RWPE2 (cell line): ENCODE measurements at regions not wholly inside any gene's neighbourhood (a gene's known extent, or its start where the extent isn't known, plus 50 kb on each side); places are given as distances from the start of the nearest gene placed in this dataset.
A peak's percentile ranks its signal among the peaks of the same experiment; 100 is the strongest.
"Not testable (repeated sequence)": the region's sequence is repeated elsewhere in the genome, so short reads cannot be mapped to it uniquely, and the experiment has no call there.

ENCODE experiments used
- ATAC-seq: fragments of 200-7000 bp; cut with Tn5 transposase; 3 replicates; pipeline ENCODE4 v1.9.1; 2021; ENCODE audit warnings: low read depth
- DNase-seq: peaks from one replicate; pipeline ENCODE4 v3.0.0-alpha.2; 2020; ENCODE audit warnings: low spot score
- H3K27ac ChIP-seq: fragments of 450-650 bp; 2 replicates; pipeline ENCODE4 v1.5.1; 2017; ENCODE audit warnings: mild to moderate bottlenecking; ENCODE audit not compliant: poor library complexity, severe bottlenecking
- H3K27me3 ChIP-seq: fragments of 250-450 bp; sonication (Bioruptor Pico); 2 replicates; pipeline ENCODE4 v1.5.1; 2021; ENCODE audit warnings: mild to moderate bottlenecking, moderate library complexity; ENCODE audit not compliant: insufficient read depth, poor library complexity, severe bottlenecking
- H3K36me3 ChIP-seq: fragments of 250-450 bp; sonication (Bioruptor Pico); 2 replicates; pipeline ENCODE4 v1.5.1; 2020; ENCODE audit warnings: low read depth, mild to moderate bottlenecking, moderate library complexity
- H3K4me1 ChIP-seq: fragments of 250-450 bp; sonication (Bioruptor Pico); 2 replicates; pipeline ENCODE4 v1.5.1; 2021; ENCODE audit warnings: mild to moderate bottlenecking, moderate library complexity; ENCODE audit not compliant: insufficient read depth, poor library complexity, severe bottlenecking
- H3K4me3 ChIP-seq: fragments of 250-450 bp; sonication (Bioruptor Pico); 2 replicates; pipeline ENCODE4 v1.5.1; 2021; ENCODE audit warnings: mild to moderate bottlenecking, moderate library complexity; ENCODE audit not compliant: severe bottlenecking
- H3K9me3 ChIP-seq: fragments of 250-450 bp; sonication (Bioruptor Pico); 2 replicates; pipeline ENCODE4 v1.5.1; 2021; ENCODE audit warnings: mild to moderate bottlenecking, moderate library complexity; ENCODE audit not compliant: severe bottlenecking

DNA sequence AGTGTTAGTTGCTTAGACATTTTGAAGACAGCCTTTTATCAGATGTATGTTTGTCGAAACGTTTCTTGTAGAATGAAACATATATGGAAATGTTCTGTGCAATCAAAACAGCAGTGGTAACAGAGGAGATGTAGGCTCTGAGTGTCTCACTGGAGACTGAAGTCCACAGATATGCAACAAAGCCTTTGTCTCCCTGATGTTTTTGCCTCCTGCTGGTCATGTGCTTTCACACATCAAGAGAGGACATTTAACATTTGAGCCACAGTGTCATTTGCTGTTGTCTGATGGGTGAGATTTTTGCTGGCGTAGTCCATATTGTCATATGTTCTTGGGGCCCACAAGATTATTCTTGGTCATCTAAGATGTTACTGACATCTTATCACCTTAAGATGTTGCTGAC, 101.7 kb downstream of the POTEH start:
- not testable (repeated sequence) for H3K9me3 ChIP-seq, H3K4me1 ChIP-seq, H3K4me3 ChIP-seq, DNase-seq, H3K36me3 ChIP-seq, H3K27me3 ChIP-seq, ATAC-seq, H3K27ac ChIP-seq

DNA sequence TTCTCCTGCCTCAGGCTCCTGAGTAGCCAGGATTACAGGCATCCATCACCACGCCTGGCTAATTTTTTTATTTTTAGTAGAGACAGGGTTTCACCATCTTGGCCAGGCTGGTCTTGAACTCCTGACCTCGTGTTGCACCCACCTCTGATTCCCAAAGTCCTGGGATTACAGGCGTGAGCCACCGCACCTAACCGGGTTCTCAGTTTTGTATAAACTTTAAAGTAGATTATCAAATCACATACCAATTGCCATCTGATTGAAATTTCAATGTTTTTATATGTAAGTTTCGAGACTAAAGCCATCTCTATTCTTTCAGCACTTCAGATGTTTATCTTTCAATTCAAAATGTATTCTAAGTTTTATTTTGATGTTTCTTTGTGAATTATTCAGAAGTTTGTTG, 110.1 kb downstream of the POTEH start:
- not testable (repeated sequence) for H3K4me3 ChIP-seq, DNase-seq, H3K9me3 ChIP-seq, H3K4me1 ChIP-seq, H3K36me3 ChIP-seq, H3K27ac ChIP-seq, ATAC-seq, H3K27me3 ChIP-seq

DNA sequence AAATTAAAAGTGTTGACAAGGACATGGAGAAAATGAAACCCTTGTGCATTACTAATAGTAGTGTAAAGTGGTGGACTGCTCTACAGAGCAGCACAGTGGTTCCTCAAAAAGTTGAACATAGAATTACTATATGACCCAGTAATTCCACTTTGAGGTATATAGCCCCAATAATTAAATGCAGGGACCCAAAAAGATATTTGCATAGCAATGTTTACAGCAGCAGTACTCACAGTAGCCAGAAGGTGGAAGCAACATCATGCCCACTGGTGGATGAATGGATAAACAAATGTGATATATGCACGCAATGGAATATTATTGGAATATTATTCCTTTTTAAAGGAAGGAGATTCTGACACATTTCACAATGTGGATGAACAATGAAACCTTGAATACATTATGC, 121.3 kb downstream of the POTEH start:
- not testable (repeated sequence) for H3K9me3 ChIP-seq, H3K36me3 ChIP-seq, H3K27ac ChIP-seq, H3K4me3 ChIP-seq, DNase-seq, H3K4me1 ChIP-seq, H3K27me3 ChIP-seq
- peak; percentile 89 for ATAC-seq

DNA sequence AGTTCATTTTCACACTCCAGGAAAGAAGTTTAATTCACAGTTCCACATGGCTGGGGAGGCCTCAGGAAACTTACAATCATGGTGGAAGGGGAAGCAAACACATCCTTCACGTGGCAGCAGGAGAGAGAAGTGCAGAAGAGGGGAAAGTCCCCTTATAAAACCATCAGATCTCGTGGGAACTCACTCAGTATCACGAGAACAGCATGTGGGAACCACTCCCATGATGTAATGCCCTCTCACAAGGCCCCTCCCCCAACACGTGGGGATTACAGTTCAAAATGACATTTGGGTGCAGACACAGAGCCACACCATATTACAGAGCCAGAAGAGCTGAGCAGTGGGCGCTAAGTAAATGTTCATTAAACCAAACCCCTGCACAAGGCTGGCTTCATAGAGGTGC, 126.0 kb downstream of the POTEH start:
- H3K27ac ChIP-seq, H3K4me1 ChIP-seq, H3K9me3 ChIP-seq, ATAC-seq, H3K4me3 ChIP-seq, H3K36me3 ChIP-seq, H3K27me3 ChIP-seq, DNase-seq: not testable (repeated sequence)

DNA sequence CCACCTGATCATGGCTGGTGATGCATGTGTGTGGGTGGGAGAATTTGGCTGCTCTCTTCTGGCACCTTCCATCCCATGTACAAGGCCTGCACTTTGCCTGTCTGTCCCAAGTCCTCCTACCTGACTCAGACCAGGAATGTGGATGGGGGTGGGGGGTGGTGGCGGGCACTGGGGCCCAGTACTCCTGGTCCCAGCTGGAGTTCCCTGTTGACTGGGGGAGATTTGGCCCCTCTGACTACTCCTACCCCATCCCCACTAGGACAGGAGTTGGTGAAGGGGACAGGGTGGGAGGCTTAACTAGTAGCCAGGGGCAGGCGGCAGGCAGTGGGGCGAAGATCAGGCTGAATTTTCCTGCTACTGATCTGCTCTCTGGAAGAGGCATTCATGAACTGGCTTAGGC, 126.6 kb downstream of the POTEH start:
- H3K4me3 ChIP-seq, H3K27ac ChIP-seq, H3K36me3 ChIP-seq, DNase-seq, H3K9me3 ChIP-seq, H3K27me3 ChIP-seq, ATAC-seq, H3K4me1 ChIP-seq: not testable (repeated sequence)

DNA sequence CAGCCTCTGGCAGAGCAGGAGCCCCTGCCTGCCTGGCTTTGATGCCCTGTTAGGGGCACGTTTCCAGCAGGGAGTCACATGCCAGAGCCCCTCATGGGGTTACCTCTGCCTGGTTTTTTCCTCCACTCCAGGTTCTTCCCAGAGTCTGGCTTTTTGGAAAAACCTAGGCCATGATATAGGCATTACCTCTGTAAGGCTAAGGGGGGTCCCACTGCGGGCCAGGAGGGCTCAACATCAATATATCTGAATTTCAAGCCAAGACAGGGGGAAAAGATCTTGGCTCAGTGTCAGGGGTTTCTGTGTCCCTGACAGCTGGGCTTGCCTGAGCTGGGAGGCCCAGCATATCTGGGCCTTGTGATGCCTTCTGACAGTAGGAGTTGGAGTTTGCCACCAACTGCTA, 127.4 kb downstream of the POTEH start:
- not testable (repeated sequence) for H3K36me3 ChIP-seq, H3K4me1 ChIP-seq, DNase-seq, H3K4me3 ChIP-seq, H3K27me3 ChIP-seq, H3K9me3 ChIP-seq, H3K27ac ChIP-seq
- peak; percentile 7; the same call in 2 of the 3 replicates for ATAC-seq

DNA sequence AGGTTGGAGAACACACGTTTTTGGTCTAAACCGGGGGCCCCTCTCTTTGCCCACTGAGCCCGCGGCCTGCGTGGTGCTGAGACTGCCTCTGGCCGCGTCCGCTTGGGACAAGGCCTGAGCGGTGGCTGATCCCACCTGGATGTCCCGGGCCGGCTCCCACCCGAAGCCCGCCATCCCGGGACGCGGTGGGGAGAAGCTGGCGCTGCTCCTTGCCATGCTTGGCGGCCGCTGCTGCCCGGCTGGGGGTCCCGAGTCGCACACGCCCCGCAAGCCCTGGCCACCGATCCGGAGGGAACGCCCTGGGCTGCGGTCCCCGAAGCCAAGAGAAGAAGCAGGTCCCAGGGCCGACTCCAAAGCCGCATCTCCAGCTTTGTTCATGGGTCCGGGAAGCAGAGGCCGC, 130.1 kb downstream of the POTEH start:
- peak; percentile 38 for DNase-seq
- not testable (repeated sequence) for H3K27ac ChIP-seq, H3K4me3 ChIP-seq, H3K4me1 ChIP-seq, ATAC-seq, H3K27me3 ChIP-seq, H3K36me3 ChIP-seq, H3K9me3 ChIP-seq

DNA sequence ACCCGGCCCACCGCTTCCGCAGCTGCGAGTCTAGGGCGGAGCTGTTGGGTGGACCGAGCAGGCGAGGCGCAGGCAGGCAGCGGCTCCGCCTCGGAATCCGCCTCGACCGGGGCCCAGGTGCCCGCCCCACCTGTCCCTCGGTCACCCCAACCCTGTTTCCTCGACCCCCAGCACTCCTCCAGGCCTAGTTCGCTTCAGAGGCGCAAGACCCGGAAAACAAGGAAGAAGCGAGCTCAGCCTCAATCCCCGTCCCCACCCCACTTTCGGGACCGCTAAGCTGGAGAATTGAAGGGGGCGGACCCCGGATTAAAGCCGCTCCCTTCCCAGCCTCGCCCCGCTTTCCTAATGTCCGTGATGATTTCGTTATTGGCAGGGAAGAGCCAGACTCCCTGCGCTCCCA, 131.3 kb downstream of the POTEH start:
- ATAC-seq = not testable (repeated sequence)

DNA sequence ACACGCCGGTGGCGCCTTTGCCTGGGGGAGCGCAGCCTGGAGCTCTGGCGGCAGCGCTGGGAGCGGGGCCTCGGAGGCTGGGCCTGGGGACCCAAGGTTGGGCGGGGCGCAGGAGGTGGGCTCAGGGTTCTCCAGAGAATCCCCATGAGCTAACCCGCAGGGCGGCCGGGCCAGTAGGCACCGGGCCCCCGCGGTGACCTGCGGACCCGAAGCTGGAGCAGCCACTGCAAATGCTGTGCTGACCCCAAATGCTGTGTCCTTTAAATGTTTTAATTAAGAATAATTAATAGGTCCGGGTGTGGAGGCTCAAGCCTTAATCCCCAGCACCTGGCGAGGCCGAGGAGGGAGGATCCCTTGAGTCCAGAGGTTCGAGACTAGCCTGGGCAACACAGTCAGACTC, 132.2 kb downstream of the POTEH start:
- H3K36me3 ChIP-seq, ATAC-seq, H3K27me3 ChIP-seq: not testable (repeated sequence)

More for the DNA sequence above, 131.3 kb downstream of the POTEH start:
- DNase-seq, H3K36me3 ChIP-seq, H3K9me3 ChIP-seq, H3K27ac ChIP-seq, H3K27me3 ChIP-seq, H3K4me3 ChIP-seq, H3K4me1 ChIP-seq: not testable (repeated sequence)

DNA sequence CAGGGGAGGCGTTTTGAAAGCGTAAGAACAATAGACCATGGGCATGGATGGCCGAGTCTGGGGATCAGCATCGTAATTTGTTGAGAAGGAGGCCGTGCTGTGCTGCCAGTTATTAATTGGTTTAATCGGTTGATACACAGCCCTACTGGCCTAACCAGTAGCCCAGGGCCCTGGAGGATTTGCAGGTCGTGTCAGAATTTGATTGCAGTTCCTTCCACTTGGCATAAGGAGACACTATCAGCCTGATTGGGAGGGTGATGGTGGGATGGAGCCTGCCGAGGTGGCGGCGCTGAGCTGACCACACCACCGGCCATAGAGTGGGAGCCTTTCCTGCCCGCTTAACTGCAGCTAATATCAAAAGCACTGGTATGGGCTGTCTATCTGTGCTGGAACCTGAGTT, 133.4 kb downstream of the POTEH start:
- H3K27me3 ChIP-seq, ATAC-seq, H3K4me1 ChIP-seq, H3K27ac ChIP-seq, H3K4me3 ChIP-seq, DNase-seq, H3K9me3 ChIP-seq, H3K36me3 ChIP-seq: not testable (repeated sequence)

More for the DNA sequence above, 132.2 kb downstream of the POTEH start:
- DNase-seq, H3K9me3 ChIP-seq, H3K4me3 ChIP-seq, H3K4me1 ChIP-seq, H3K27ac ChIP-seq: not testable (repeated sequence)

DNA sequence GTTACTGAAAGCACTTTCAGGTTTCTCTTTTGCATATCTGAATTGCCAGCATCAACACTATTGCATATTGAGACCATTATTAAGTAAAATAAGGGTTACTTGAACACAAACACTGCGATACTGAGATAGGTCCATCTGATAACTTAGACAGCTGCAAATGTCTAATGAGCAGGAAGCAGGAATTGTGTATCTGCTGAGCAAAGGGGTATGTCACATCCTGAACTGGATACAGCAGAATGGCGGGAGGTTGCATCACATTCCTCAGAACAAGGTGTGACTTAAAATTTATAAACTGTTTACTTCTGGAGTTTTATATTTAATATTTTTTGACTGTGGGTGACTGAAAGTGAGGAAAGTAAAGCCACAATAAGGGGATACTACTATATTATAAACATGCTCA, 142.4 kb downstream of the POTEH start:
- H3K4me3 ChIP-seq, H3K9me3 ChIP-seq, DNase-seq, H3K36me3 ChIP-seq, H3K27ac ChIP-seq, H3K27me3 ChIP-seq, H3K4me1 ChIP-seq: not testable (repeated sequence)
- peak; percentile 66; the same call in 2 of the 3 replicates for ATAC-seq

DNA sequence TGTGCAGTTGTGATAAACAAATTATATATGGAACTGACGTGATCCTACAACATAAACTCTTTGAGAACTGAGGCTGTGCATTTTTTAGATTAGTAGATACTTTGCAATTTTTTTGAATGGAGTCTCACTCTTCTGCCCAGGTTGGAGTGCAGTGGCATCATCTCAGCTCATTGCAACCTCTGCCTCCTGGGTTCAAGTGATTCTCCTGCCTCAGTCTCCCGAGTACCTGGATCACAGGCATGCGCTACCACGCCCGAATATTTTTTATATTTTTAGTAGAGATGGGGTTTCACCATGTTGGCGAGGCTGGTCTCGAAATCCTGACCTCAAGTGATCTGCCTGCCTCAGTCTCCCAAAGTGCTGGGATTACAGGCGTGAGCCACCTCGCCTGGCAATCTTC, 145.9 kb downstream of the POTEH start:
- not testable (repeated sequence) for H3K27me3 ChIP-seq, DNase-seq, ATAC-seq, H3K4me3 ChIP-seq, H3K27ac ChIP-seq, H3K36me3 ChIP-seq, H3K4me1 ChIP-seq, H3K9me3 ChIP-seq
